Activated T-cell treated with anti-CD3 and anti-CD28 coated beads, Interleukin-2, amount 50 U/mL, for 24 hours (primary cell): ENCODE measurements at regions not wholly inside any gene's neighbourhood (a gene's known extent, or its start where the extent isn't known, plus 50 kb on each side); places are given as distances from the start of the nearest gene placed in this dataset.
"Not testable (repeated sequence)": the region's sequence is repeated elsewhere in the genome, so short reads cannot be mapped to it uniquely, and the experiment has no call there.

ENCODE experiments used
- DNase-seq: peaks from one replicate; pipeline ENCODE4 v3.0.0-alpha.2; 2020
- H3K27ac Mint-ChIP-seq: 2 replicates; pipeline ENCODE4 v1.8.0; 2020; ENCODE audit warnings: mild to moderate bottlenecking, mixed read lengths
- H3K27me3 Mint-ChIP-seq: 2 replicates; pipeline ENCODE4 v1.8.0; 2020; ENCODE audit warnings: mixed read lengths
- H3K36me3 Mint-ChIP-seq: 2 replicates; pipeline ENCODE4 v1.8.0; 2020; ENCODE audit warnings: low read depth, mixed read lengths
- H3K4me1 Mint-ChIP-seq: 2 replicates; pipeline ENCODE4 v1.8.0; 2020; ENCODE audit warnings: low read depth, mixed read lengths
- H3K4me3 Mint-ChIP-seq: 2 replicates; pipeline ENCODE4 v1.8.0; 2020; ENCODE audit warnings: mild to moderate bottlenecking, moderate library complexity, mixed read lengths
- H3K9me3 Mint-ChIP-seq: 2 replicates; pipeline ENCODE4 v1.8.0; 2020; ENCODE audit warnings: mixed read lengths

GRCh38 chr18:67455890-67456501 lies 60.5 kb downstream of the DSEL start:
- no peak overlapping the region for H3K27ac Mint-ChIP-seq
- peaks cover 3% of the 10 kb centered on the region for H3K36me3 Mint-ChIP-seq
- DNase-seq, result no peak
- no peak overlapping the region for H3K4me3 Mint-ChIP-seq
- no peaks in the 10 kb centered on the region for H3K27me3 Mint-ChIP-seq
- H3K4me1 Mint-ChIP-seq, result peaks cover 18% of the 10 kb centered on the region
- peaks cover 5% of the 10 kb centered on the region for H3K9me3 Mint-ChIP-seq

- peaks cover 22% of the 10 kb centered on the region for H3K4me1 Mint-ChIP-seq
- no peak overlapping the region for H3K27ac Mint-ChIP-seq
- H3K36me3 Mint-ChIP-seq, result peaks cover 9% of the 10 kb centered on the region
- H3K4me3 Mint-ChIP-seq, result no peak overlapping the region
- H3K27me3 Mint-ChIP-seq, result no peaks in the 10 kb centered on the region
- peaks cover 18% of the 10 kb centered on the region for H3K9me3 Mint-ChIP-seq
- DNase-seq, result no peak
Observed at GRCh38 chr18:67453901-67454300, 62.6 kb downstream of the DSEL start.

GRCh38 chr18:67451960-67452359 lies 64.6 kb downstream of the DSEL start:
- H3K4me1 Mint-ChIP-seq, result peaks cover 22% of the 10 kb centered on the region
- H3K27me3 Mint-ChIP-seq, result no peaks in the 10 kb centered on the region
- H3K9me3 Mint-ChIP-seq, result peaks cover 22% of the 10 kb centered on the region
- H3K36me3 Mint-ChIP-seq, result peaks cover 9% of the 10 kb centered on the region
- no peak for DNase-seq
- H3K4me3 Mint-ChIP-seq, result no peak overlapping the region
- H3K27ac Mint-ChIP-seq, result no peak overlapping the region

GRCh38 chr18:67451101-67451500 lies 65.4 kb downstream of the DSEL start:
- Mint-ChIP-seq H3K4me1 (peaks cover 22% of the 10 kb centered on the region), H3K9me3 (peaks cover 22% of the 10 kb centered on the region)
- not testable (repeated sequence) for H3K4me3 Mint-ChIP-seq, H3K36me3 Mint-ChIP-seq, DNase-seq, H3K27me3 Mint-ChIP-seq, H3K27ac Mint-ChIP-seq

GRCh38 chr18:67433971-67434370 lies 82.5 kb downstream of the DSEL start:
- Mint-ChIP-seq H3K4me3 (no peak overlapping the region), H3K9me3 (no peaks in the 10 kb centered on the region), H3K36me3 (no peaks in the 10 kb centered on the region), H3K27me3 (no peaks in the 10 kb centered on the region), H3K27ac (no peak overlapping the region), H3K4me1 (peaks cover 3% of the 10 kb centered on the region)
- DNase-seq, result no peak

- Mint-ChIP-seq H3K27me3 (no peaks in the 10 kb centered on the region), H3K9me3 (no peaks in the 10 kb centered on the region), H3K27ac (no peak overlapping the region), H3K36me3 (no peaks in the 10 kb centered on the region), H3K4me3 (no peak overlapping the region), H3K4me1 (peaks cover 2% of the 10 kb centered on the region)
- no peak for DNase-seq
Observed at GRCh38 chr18:67432806-67433205, 83.7 kb downstream of the DSEL start.

- no peaks in the 10 kb centered on the region for H3K27me3 Mint-ChIP-seq
- no peak overlapping the region for H3K27ac Mint-ChIP-seq
- H3K9me3 Mint-ChIP-seq, result no peaks in the 10 kb centered on the region
- H3K4me1 Mint-ChIP-seq, result peaks cover 8% of the 10 kb centered on the region
- H3K4me3 Mint-ChIP-seq, result no peak overlapping the region
- H3K36me3 Mint-ChIP-seq, result no peaks in the 10 kb centered on the region
- DNase-seq, result no peak
Observed at GRCh38 chr18:67428805-67429204, 87.7 kb downstream of the DSEL start.

- H3K27me3 Mint-ChIP-seq, result no peaks in the 10 kb centered on the region
- H3K36me3 Mint-ChIP-seq, result no peaks in the 10 kb centered on the region
- peaks cover 8% of the 10 kb centered on the region for H3K4me1 Mint-ChIP-seq
- no peak overlapping the region for H3K4me3 Mint-ChIP-seq
- no peaks in the 10 kb centered on the region for H3K9me3 Mint-ChIP-seq
- no peak for DNase-seq
- H3K27ac Mint-ChIP-seq, result no peak overlapping the region
Observed at GRCh38 chr18:67428158-67428557, 88.4 kb downstream of the DSEL start.

GRCh38 chr18:67426486-67426885 lies 90.0 kb downstream of the DSEL start:
- H3K4me1 Mint-ChIP-seq, result peaks cover 8% of the 10 kb centered on the region
- DNase-seq, result no peak
- H3K27me3 Mint-ChIP-seq, result no peaks in the 10 kb centered on the region
- no peaks in the 10 kb centered on the region for H3K9me3 Mint-ChIP-seq
- no peak overlapping the region for H3K4me3 Mint-ChIP-seq
- no peak overlapping the region for H3K27ac Mint-ChIP-seq
- no peaks in the 10 kb centered on the region for H3K36me3 Mint-ChIP-seq

GRCh38 chr18:67425672-67426071 lies 90.8 kb downstream of the DSEL start:
- H3K9me3 Mint-ChIP-seq, result no peaks in the 10 kb centered on the region

GRCh38 chr18:67421651-67422050 lies 94.9 kb downstream of the DSEL start:
- Mint-ChIP-seq H3K4me1 (peaks cover 16% of the 10 kb centered on the region), H3K27ac (no peak overlapping the region), H3K36me3 (no peaks in the 10 kb centered on the region), H3K4me3 (no peak overlapping the region), H3K27me3 (no peaks in the 10 kb centered on the region), H3K9me3 (no peaks in the 10 kb centered on the region)
- no peak for DNase-seq

More at GRCh38 chr18:67425672-67426071, 90.8 kb downstream of the DSEL start:
- H3K27me3 Mint-ChIP-seq, result no peaks in the 10 kb centered on the region
- peaks cover 8% of the 10 kb centered on the region for H3K4me1 Mint-ChIP-seq
- no peak overlapping the region for H3K27ac Mint-ChIP-seq
- DNase-seq, result no peak
- H3K4me3 Mint-ChIP-seq, result no peak overlapping the region
- no peaks in the 10 kb centered on the region for H3K36me3 Mint-ChIP-seq

GRCh38 chr18:67417864-67418523 lies 98.5 kb downstream of the DSEL start:
- Mint-ChIP-seq H3K27ac (peak overlapping the region; percentile 53), H3K9me3 (no peaks in the 10 kb centered on the region), H3K36me3 (no peaks in the 10 kb centered on the region), H3K4me3 (peak overlapping the region; percentile 37), H3K27me3 (no peaks in the 10 kb centered on the region), H3K4me1 (peaks cover 11% of the 10 kb centered on the region)
- no peak for DNase-seq

GRCh38 chr18:67411116-67411515 lies 105.4 kb downstream of the DSEL start:
- DNase-seq, result no peak
- H3K36me3 Mint-ChIP-seq, result no peaks in the 10 kb centered on the region
- H3K4me1 Mint-ChIP-seq, result peaks cover 2% of the 10 kb centered on the region
- no peak overlapping the region for H3K27ac Mint-ChIP-seq
- H3K9me3 Mint-ChIP-seq, result no peaks in the 10 kb centered on the region
- H3K4me3 Mint-ChIP-seq, result no peak overlapping the region
- H3K27me3 Mint-ChIP-seq, result no peaks in the 10 kb centered on the region

GRCh38 chr18:67410075-67411070 lies 106.1 kb downstream of the DSEL start:
- H3K36me3 Mint-ChIP-seq, result no peaks in the 10 kb centered on the region
- H3K27ac Mint-ChIP-seq, result no peak overlapping the region
- no peaks in the 10 kb centered on the region for H3K9me3 Mint-ChIP-seq
- peaks cover 2% of the 10 kb centered on the region for H3K4me1 Mint-ChIP-seq
- no peak for DNase-seq
- H3K4me3 Mint-ChIP-seq, result no peak overlapping the region
- no peaks in the 10 kb centered on the region for H3K27me3 Mint-ChIP-seq

- Mint-ChIP-seq H3K36me3 (no peaks in the 10 kb centered on the region), H3K27ac (no peak overlapping the region), H3K9me3 (no peaks in the 10 kb centered on the region), H3K4me3 (no peak overlapping the region), H3K4me1 (peaks cover 6% of the 10 kb centered on the region), H3K27me3 (no peaks in the 10 kb centered on the region)
- DNase-seq, result no peak
Observed at GRCh38 chr18:67408240-67408639, 108.3 kb downstream of the DSEL start.
